ENCODE measurements at regions not wholly inside any gene's neighbourhood (a gene's known extent, or its start where the extent isn't known, plus 50 kb on each side); places are given as distances from the start of the nearest gene placed in this dataset.

- H3K9me3 ChIP-seq (ENCODE audit: control insufficient read depth, insufficient read depth, low read length) = no peaks in the 10 kb centered on the region
- H3K36me3 ChIP-seq (ENCODE audit: control insufficient read depth, insufficient read depth, low read length) = no peaks in the 10 kb centered on the region
- 89% methylated on average over 3 of the region's 4 CpGs for WGBS (ENCODE audit: insufficient coverage)
Measured at GRCh38 chr4:20487446-20487845, 212.8 kb upstream of the PACRGL start.

GRCh38 chr4:20487852-20488251 is 212.4 kb upstream of the PACRGL start:
- no peaks in the 10 kb centered on the region for H3K9me3 ChIP-seq (ENCODE audit: control insufficient read depth, insufficient read depth, low read length)

More at GRCh38 chr4:20487446-20487845, 212.8 kb upstream of the PACRGL start:
- H3K4me3 Mint-ChIP-seq = no peak overlapping the region
- H3K9me3 Mint-ChIP-seq = peaks cover 2 to 3% of the 10 kb centered on the region in 2 donors
- no peaks in the 10 kb centered on the region for H3K36me3 Mint-ChIP-seq
- TF ChIP-seq, protein P1, sequence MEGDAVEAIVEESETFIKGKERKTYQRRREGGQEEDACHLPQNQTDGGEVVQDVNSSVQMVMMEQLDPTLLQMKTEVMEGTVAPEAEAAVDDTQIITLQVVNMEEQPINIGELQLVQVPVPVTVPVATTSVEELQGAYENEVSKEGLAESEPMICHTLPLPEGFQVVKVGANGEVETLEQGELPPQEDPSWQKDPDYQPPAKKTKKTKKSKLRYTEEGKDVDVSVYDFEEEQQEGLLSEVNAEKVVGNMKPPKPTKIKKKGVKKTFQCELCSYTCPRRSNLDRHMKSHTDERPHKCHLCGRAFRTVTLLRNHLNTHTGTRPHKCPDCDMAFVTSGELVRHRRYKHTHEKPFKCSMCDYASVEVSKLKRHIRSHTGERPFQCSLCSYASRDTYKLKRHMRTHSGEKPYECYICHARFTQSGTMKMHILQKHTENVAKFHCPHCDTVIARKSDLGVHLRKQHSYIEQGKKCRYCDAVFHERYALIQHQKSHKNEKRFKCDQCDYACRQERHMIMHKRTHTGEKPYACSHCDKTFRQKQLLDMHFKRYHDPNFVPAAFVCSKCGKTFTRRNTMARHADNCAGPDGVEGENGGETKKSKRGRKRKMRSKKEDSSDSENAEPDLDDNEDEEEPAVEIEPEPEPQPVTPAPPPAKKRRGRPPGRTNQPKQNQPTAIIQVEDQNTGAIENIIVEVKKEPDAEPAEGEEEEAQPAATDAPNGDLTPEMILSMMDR (IDR thresholded peaks at IDR 0.05) = no peak
- no peak overlapping the region for H3K27ac Mint-ChIP-seq
- H3K4me1 ChIP-seq (ENCODE audit: control insufficient read depth, insufficient read depth, low read length) = no peaks in the 10 kb centered on the region
- H3K27me3 Mint-ChIP-seq (ENCODE audit: low read depth in 2 of 2) = no peaks in the 10 kb centered on the region
- DNase-seq (no peak), ATAC-seq (no peak)
- no peak overlapping the region for H3K4me3 ChIP-seq (ENCODE audit: low read length)
- H3K4me1 Mint-ChIP-seq = no peaks in the 10 kb centered on the region
- no peak overlapping the region for H3K27ac ChIP-seq (ENCODE audit: low read length)
- intact Hi-C loops (cut with micrococcal nuclease) = no loop called here
- H3K27me3 ChIP-seq (ENCODE audit: control insufficient read depth, insufficient read depth, low read length) = no peaks in the 10 kb centered on the region

GRCh38 chr4:20490734-20491133 is 209.5 kb upstream of the PACRGL start:
- TF ChIP-seq, protein P1 (IDR thresholded peaks at IDR 0.05) = no peak
- intact Hi-C loops (cut with micrococcal nuclease) = no loop called here
- Mint-ChIP-seq H3K4me1 (no peaks in the 10 kb centered on the region), H3K27me3 (ENCODE audit: low read depth in 2 of 2) (no peaks in the 10 kb centered on the region), H3K4me3 (no peak overlapping the region), H3K9me3 (peaks cover 0 to 4% of the 10 kb centered on the region in 2 donors), H3K27ac (no peak overlapping the region), H3K36me3 (no peaks in the 10 kb centered on the region)
- DNase-seq (no peak), ATAC-seq (no peak)
- Histone ChIP-seq H3K4me3 (ENCODE audit: low read length) (no peak overlapping the region), H3K27me3 (ENCODE audit: control insufficient read depth, insufficient read depth, low read length) (no peaks in the 10 kb centered on the region), H3K4me1 (ENCODE audit: control insufficient read depth, insufficient read depth, low read length) (no peaks in the 10 kb centered on the region), H3K27ac (ENCODE audit: low read length) (no peak overlapping the region), H3K36me3 (ENCODE audit: control insufficient read depth, insufficient read depth, low read length) (no peaks in the 10 kb centered on the region), H3K9me3 (ENCODE audit: control insufficient read depth, insufficient read depth, low read length) (no peaks in the 10 kb centered on the region)
- WGBS (ENCODE audit: insufficient coverage) = 62% methylated on average over 2 of the region's 3 CpGs

More at GRCh38 chr4:20487852-20488251, 212.4 kb upstream of the PACRGL start:
- H3K4me1 ChIP-seq (ENCODE audit: control insufficient read depth, insufficient read depth, low read length) = no peaks in the 10 kb centered on the region
- H3K27ac ChIP-seq (ENCODE audit: low read length) = no peak overlapping the region
- TF ChIP-seq, protein P1 (IDR thresholded peaks at IDR 0.05) = no peak
- Mint-ChIP-seq H3K4me3 (no peak overlapping the region), H3K9me3 (peaks cover 2 to 3% of the 10 kb centered on the region in 2 donors), H3K27ac (no peak overlapping the region), H3K4me1 (no peaks in the 10 kb centered on the region), H3K27me3 (ENCODE audit: low read depth in 2 of 2) (no peaks in the 10 kb centered on the region), H3K36me3 (no peaks in the 10 kb centered on the region)
- H3K36me3 ChIP-seq (ENCODE audit: control insufficient read depth, insufficient read depth, low read length) = no peaks in the 10 kb centered on the region
- H3K27me3 ChIP-seq (ENCODE audit: control insufficient read depth, insufficient read depth, low read length) = no peaks in the 10 kb centered on the region
- H3K4me3 ChIP-seq (ENCODE audit: low read length) = no peak overlapping the region
- DNase-seq (no peak), ATAC-seq (no peak)
- WGBS (ENCODE audit: insufficient coverage) = 100% methylated on average over 1 of the region's 1 CpG
- intact Hi-C loops (cut with micrococcal nuclease) = no loop called here

DNA sequence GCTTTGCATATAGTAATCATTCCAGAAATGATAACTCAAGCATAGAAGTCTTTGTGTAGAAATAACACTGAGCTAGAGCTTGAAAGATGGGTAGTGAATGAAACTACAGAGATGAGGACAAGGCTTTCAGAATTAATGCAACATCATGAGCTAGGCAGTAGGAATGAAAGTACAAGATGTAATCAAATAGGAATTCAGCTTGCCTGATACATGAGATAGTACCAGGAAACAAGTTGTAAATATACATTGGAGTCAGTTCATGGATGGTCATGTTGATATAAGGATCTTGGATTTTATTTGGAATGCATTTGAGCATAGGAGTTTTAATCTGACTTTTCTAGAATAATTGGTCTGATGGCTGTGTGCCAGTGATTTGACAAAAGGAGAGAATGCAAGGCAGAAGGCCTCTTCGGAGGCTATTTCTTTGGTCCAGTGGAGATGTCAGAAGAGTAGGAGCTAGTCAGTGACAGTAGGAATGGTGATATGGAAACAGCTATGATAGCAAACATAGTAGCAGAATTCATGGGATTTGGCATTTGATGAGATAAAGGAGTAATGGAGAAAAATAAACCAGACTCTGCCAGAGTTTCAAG is 206.4 kb upstream of the PACRGL start:
- intact Hi-C loops (cut with micrococcal nuclease) = no loop called here
- H3K4me1 Mint-ChIP-seq = no peaks in the 10 kb centered on the region
- 92% methylated on average over 1 of the region's 1 CpG for WGBS (ENCODE audit: insufficient coverage)

More for the DNA sequence above, 206.4 kb upstream of the PACRGL start:
- Mint-ChIP-seq H3K9me3 (peaks cover 0 to 4% of the 10 kb centered on the region in 2 donors), H3K4me3 (no peak overlapping the region), H3K27me3 (ENCODE audit: low read depth in 2 of 2) (no peaks in the 10 kb centered on the region), H3K36me3 (no peaks in the 10 kb centered on the region), H3K27ac (no peak overlapping the region)
- no peaks in the 10 kb centered on the region for H3K27me3 ChIP-seq (ENCODE audit: control insufficient read depth, insufficient read depth, low read length)
- H3K36me3 ChIP-seq (ENCODE audit: control insufficient read depth, insufficient read depth, low read length) = no peaks in the 10 kb centered on the region
- no peak overlapping the region for H3K27ac ChIP-seq (ENCODE audit: low read length)
- TF ChIP-seq, protein P1 (IDR thresholded peaks at IDR 0.05) = no peak
- H3K4me3 ChIP-seq (ENCODE audit: low read length) = no peak overlapping the region
- ATAC-seq (no peak), DNase-seq (no peak)
- H3K4me1 ChIP-seq (ENCODE audit: control insufficient read depth, insufficient read depth, low read length) = no peaks in the 10 kb centered on the region
- no peaks in the 10 kb centered on the region for H3K9me3 ChIP-seq (ENCODE audit: control insufficient read depth, insufficient read depth, low read length)

Data from natural killer cell (primary cell).